HepG2 (cell line): ENCODE measurements at regions not wholly inside any gene's neighbourhood (a gene's known extent, or its start where the extent isn't known, plus 50 kb on each side); places are given as distances from the start of the nearest gene placed in this dataset.

Experiments used
- ATAC-seq: fragments of 200-7000 bp; cut with Tn5 transposase; 3 replicates; pipeline ENCODE4 v1.9.1; 2020; ENCODE audit warnings: mild to moderate bottlenecking, moderate library complexity
- BruUV-seq: library from RNA; stranded (reverse); fragments of 400-500 nt; replicated peaks from 2 replicates; lab custom pipeline; 2021; lab: Mats Ljungman, UMichigan
- CTCF ChIA-PET: fragments of 300-600 bp; formaldehyde crosslinking; extraction: SDS; loops from one replicate; lab custom pipeline; 2021; ENCODE audit warnings: low total read pairs, inconsistent platforms, low intra/inter-chr PET ratio; lab: Yijun Ruan, JAX
- POLR2A ChIA-PET: fragments of 350-600 bp; sonication (Branson Sonifier 250); formaldehyde crosslinking; loops from one replicate; lab custom pipeline; 2020; ENCODE audit warnings: antibody characterized with exemption, inconsistent platforms; lab: Yijun Ruan, JAX
- DNase-seq: peaks from one replicate; pipeline ENCODE4 v3.0.0-alpha.2; 2015; ENCODE audit warnings: low spot score
- FAIRE-seq: peaks from 3 replicates; lab custom pipeline; 2011; peaks lifted over from hg19 to GRCh38; lab: Jason Lieb, UNC
- H2AFZ ChIP-seq: one replicate; pipeline ENCODE4 v1.6.1; 2011; ENCODE audit warnings: low read length, inconsistent platforms
- H3K27ac ChIP-seq: fragments of 300-600 bp; 3 replicates; pipeline ENCODE4 v1.8.0; 2011; ENCODE audit warnings: mixed run types, mild to moderate bottlenecking, mixed read lengths, low read length, inconsistent platforms; ENCODE audit not compliant: insufficient read depth; ENCODE audit errors: extremely low read length
- H3K27me3 ChIP-seq, 2 experiments: fragments of 200-600 bp in 1 of 2; 2 replicates in 1 of 2; 3 replicates in 1 of 2; pipeline versions ENCODE4 v1.6.0 to v1.8.0; 2011; ENCODE audit warnings: low read length in 2 of 2, mild to moderate bottlenecking in 2 of 2, moderate library complexity in 2 of 2, inconsistent platforms in 1 of 2; ENCODE audit not compliant: insufficient read depth in 2 of 2, control insufficient read depth in 1 of 2
- H3K36me3 ChIP-seq, 2 experiments: fragments of 200-600 bp in 1 of 2; replicated peaks in 1 of 2; 2 replicates in 1 of 2; 3 replicates in 1 of 2; pipeline versions ENCODE4 v1.5.1 to v1.8.0; 2011; ENCODE audit warnings: low read length in 2 of 2, inconsistent platforms in 1 of 2; ENCODE audit not compliant: insufficient read depth in 2 of 2, control insufficient read depth in 1 of 2
- H3K4me1 ChIP-seq: 2 replicates; pipeline ENCODE4 v1.5.1; 2012; ENCODE audit warnings: low read length, inconsistent platforms; ENCODE audit not compliant: insufficient read depth
- H3K4me2 ChIP-seq: 2 replicates; pipeline ENCODE4 v1.6.0; 2011; ENCODE audit warnings: low read depth, low read length, inconsistent platforms
- H3K4me3 ChIP-seq, 3 experiments: fragments of 200-600 bp in 1 of 3; sonication (generic), shearing (Covaris generic) in 1 of 3; replicated peaks in 1 of 3; 2 replicates each; pipeline ENCODE4 v1.5.1; 2011 to 2016; ENCODE audit warnings: low read length in 3 of 3, inconsistent platforms in 2 of 3, low read depth in 2 of 3, mild to moderate bottlenecking in 2 of 3, control low read depth in 1 of 3, mixed read lengths in 1 of 3; ENCODE audit not compliant: insufficient read depth in 1 of 3
- H3K79me2 ChIP-seq: one replicate; pipeline ENCODE4 v1.6.1; 2011; ENCODE audit warnings: low read length, inconsistent platforms; ENCODE audit not compliant: insufficient read depth
- H3K9ac ChIP-seq: 2 replicates; pipeline ENCODE4 v1.6.0; 2011; ENCODE audit warnings: mild to moderate bottlenecking, low read depth, low read length, inconsistent platforms; ENCODE audit not compliant: insufficient read depth
- H3K9me3 ChIP-seq: 2 replicates; pipeline ENCODE4 v1.5.1; 2012; ENCODE audit warnings: mild to moderate bottlenecking, low read length
- H4K20me1 ChIP-seq: 2 replicates; pipeline ENCODE4 v1.6.0; 2011; ENCODE audit warnings: inconsistent platforms, mild to moderate bottlenecking, low read length, moderate library complexity; ENCODE audit not compliant: insufficient read depth
- BHLHE40 ChIP-seq: IDR thresholded peaks from 2 replicates; pipeline ENCODE4 v1.6.1; 2011; ENCODE audit warnings: low read length, improper control_type of control experiment
- CAMTA2 ChIP-seq: sonication (generic); formaldehyde crosslinking; IDR thresholded peaks from 2 replicates; pipeline ENCODE4 v1.4.0; 2020; ENCODE audit warnings: mild to moderate bottlenecking, missing genetic modification reagents, borderline replicate concordance
- JUN ChIP-seq: sonication (generic); formaldehyde crosslinking; IDR thresholded peaks from 2 replicates; pipeline ENCODE4 v1.4.0; 2020; ENCODE audit warnings: mild to moderate bottlenecking, missing genetic modification reagents
- KDM5A ChIP-seq: fragments of 200-600 bp; sonication (generic); IDR thresholded peaks from 2 replicates; pipeline ENCODE4 v1.7.0; 2018; ENCODE audit warnings: antibody characterized with exemption, mild to moderate bottlenecking, low read length, borderline replicate concordance
- NFATC3 ChIP-seq: sonication (generic); formaldehyde crosslinking; IDR thresholded peaks from 2 replicates; pipeline ENCODE4 v1.5.1; 2020; ENCODE audit warnings: mild to moderate bottlenecking, missing genetic modification reagents
- NR3C1 ChIP-seq: sonication (generic); formaldehyde crosslinking; IDR thresholded peaks from 2 replicates; pipeline ENCODE4 v1.4.0; 2020; ENCODE audit warnings: missing genetic modification reagents
- SMARCC2 ChIP-seq: fragments of 450-650 bp; IDR thresholded peaks from 2 replicates; pipeline ENCODE4 v1.6.1; 2017; ENCODE audit warnings: antibody characterized with exemption, mild to moderate bottlenecking
- SRY ChIP-seq: sonication (generic); formaldehyde crosslinking; IDR thresholded peaks from 2 replicates; pipeline ENCODE4 v1.8.0; 2022; ENCODE audit warnings: mild to moderate bottlenecking, missing genetic modification reagents
- ZNF446 ChIP-seq: sonication (generic); formaldehyde crosslinking; IDR thresholded peaks from 2 replicates; pipeline ENCODE4 v1.5.0; 2020; ENCODE audit warnings: mild to moderate bottlenecking, missing genetic modification reagents
- ZNF564 ChIP-seq: sonication (generic); formaldehyde crosslinking; IDR thresholded peaks from 2 replicates; pipeline ENCODE4 v1.8.1; 2023; ENCODE audit warnings: mild to moderate bottlenecking, missing genetic modification reagents
- ZNF687 ChIP-seq: sonication (generic); formaldehyde crosslinking; IDR thresholded peaks from 2 replicates; pipeline ENCODE4 v1.5.1; 2020; ENCODE audit warnings: mild to moderate bottlenecking, missing genetic modification reagents, moderate library complexity
- ZNF746 ChIP-seq: sonication (generic); formaldehyde crosslinking; IDR thresholded peaks from 2 replicates; pipeline ENCODE4 v1.8.0; 2022; ENCODE audit warnings: mild to moderate bottlenecking, missing genetic modification reagents
- ZSCAN25 ChIP-seq: sonication (generic); formaldehyde crosslinking; IDR thresholded peaks from 2 replicates; pipeline ENCODE4 v1.8.0; 2022; ENCODE audit warnings: mild to moderate bottlenecking, missing genetic modification reagents
- ZUFSP ChIP-seq: sonication (generic); formaldehyde crosslinking; IDR thresholded peaks from 2 replicates; pipeline ENCODE4 v1.9.0; 2021; ENCODE audit warnings: missing genetic modification reagents, mild to moderate bottlenecking, borderline replicate concordance
- WGBS: methylation state at CpG from one replicate; pipeline ENCODE4 v1.1.6; 2017; ENCODE audit warnings: low lambda C conversion rate; 5-methylcytosine and 5-hydroxymethylcytosine counted together
- in situ Hi-C: cut with HindIII; loops from 2 replicates; pipeline ENCODE4 v1.10.0; 2017; ENCODE audit warnings: low pct_unique_long_range_greater_than_20kb; ENCODE audit not compliant: extremely low pct_ligation_motif_present
- intact Hi-C: fragments of 100-400 bp; cut with micrococcal nuclease; formaldehyde crosslinking; loops from one replicate; pipeline ENCODE4 v1.10.0; 2022; ENCODE audit not compliant: unreplicated experiment
- TF ChIP-seq, protein P1 (sequence below): sonication (generic); formaldehyde crosslinking; IDR thresholded peaks from 2 replicates; pipeline ENCODE4 v1.8.0; 2022; ENCODE audit warnings: low read depth, missing genetic modification reagents
- TF ChIP-seq, protein P2 (sequence below): IDR thresholded peaks from 2 replicates; pipeline ENCODE4 v1.6.1; 2016; ENCODE audit warnings: missing biosample characterization, missing genetic modification reagents, low read depth
- TF ChIP-seq, protein P3 (sequence below): IDR thresholded peaks from 2 replicates; pipeline ENCODE4 v1.6.1; 2016; ENCODE audit warnings: low read depth, borderline replicate concordance

DNA sequence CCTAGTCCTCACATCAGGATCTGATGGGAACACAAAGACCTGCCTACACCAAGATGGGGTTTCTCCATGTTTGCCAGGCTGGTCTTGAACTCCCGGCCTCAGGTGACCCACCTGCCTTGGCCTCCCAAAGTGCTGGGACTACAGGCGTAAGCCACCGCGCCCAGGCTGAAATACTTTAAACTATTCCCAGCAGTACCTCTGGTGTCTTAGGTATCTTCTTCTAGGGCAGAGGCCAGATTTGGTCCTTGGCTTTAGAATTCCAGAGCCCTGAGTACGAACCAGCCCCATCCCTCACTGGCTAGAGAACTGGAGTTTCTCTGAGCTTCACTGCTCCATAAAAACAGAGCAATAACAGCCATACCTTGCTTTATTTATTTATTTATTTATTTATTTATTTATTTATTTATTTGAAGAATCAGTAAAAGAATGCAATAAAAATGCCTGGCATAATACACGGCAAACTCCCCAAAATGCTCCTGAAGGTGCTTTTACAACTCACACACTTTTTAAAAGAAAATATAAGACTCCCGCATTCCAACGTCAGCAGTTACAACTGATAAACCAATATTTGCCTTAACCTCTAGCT, 312.1 kb downstream of the TFAP2C start:
- in situ Hi-C loops (no loop called here), intact Hi-C loops (no loop called here)
- ChIA-PET CTCF (no interaction called here), POLR2A (no interaction called here)
- 38% methylated on average over 8 of the region's 8 CpGs for WGBS
- no peak overlapping the region for H3K4me3 ChIP-seq
- no peak overlapping the region for H3K4me2 ChIP-seq
- H4K20me1 ChIP-seq = no peaks in the 10 kb centered on the region
- no peak overlapping the region for H3K9ac ChIP-seq
- FAIRE-seq (no peak), DNase-seq (no peak), ATAC-seq (no peak)
- BruUV-seq = no TSS peak
- H3K27ac ChIP-seq = no peak overlapping the region
- no peaks in the 10 kb centered on the region for H3K4me1 ChIP-seq
- H3K27me3 ChIP-seq = peaks cover 2 to 35% of the 10 kb centered on the region in 2 experiments; a peak in 4 of 5 replicates
- H2AFZ ChIP-seq = no peak overlapping the region
- no peaks in the 10 kb centered on the region for H3K36me3 ChIP-seq
- H3K9me3 ChIP-seq = no peaks in the 10 kb centered on the region
- H3K79me2 ChIP-seq = no peaks in the 10 kb centered on the region
- TF ChIP-seq ZNF687 (CRISPR knock-in tag) (no peak), BHLHE40 (no peak), ZNF564 (CRISPR knock-in tag) (no peak), NR3C1 (CRISPR knock-in tag) (no peak), ZNF446 (no peak), SMARCC2 (no peak), ZSCAN25 (CRISPR knock-in tag) (no peak), ZUFSP (CRISPR knock-in tag) (no peak), JUN (CRISPR knock-in tag) (no peak), NFATC3 (CRISPR knock-in tag) (no peak), ZNF746 (CRISPR knock-in tag) (no peak), CAMTA2 (CRISPR knock-in tag) (no peak), SRY (CRISPR knock-in tag) (no peak), KDM5A (no peak)
- TF ChIP-seq, protein P1, sequence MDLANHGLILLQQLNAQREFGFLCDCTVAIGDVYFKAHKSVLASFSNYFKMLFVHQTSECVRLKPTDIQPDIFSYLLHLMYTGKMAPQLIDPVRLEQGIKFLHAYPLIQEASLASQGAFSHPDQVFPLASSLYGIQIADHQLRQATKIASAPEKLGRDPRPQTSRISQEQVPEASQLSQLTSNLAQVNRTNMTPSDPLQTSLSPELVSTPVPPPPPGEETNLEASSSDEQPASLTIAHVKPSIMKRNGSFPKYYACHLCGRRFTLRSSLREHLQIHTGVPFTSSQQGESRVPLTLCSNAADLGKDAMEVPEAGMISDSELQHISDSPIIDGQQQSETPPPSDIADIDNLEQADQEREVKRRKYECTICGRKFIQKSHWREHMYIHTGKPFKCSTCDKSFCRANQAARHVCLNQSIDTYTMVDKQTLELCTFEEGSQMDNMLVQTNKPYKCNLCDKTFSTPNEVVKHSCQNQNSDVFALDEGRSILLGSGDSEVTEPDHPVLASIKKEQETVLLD (CRISPR knock-in tag) = no peak
- TF ChIP-seq, protein P2, sequence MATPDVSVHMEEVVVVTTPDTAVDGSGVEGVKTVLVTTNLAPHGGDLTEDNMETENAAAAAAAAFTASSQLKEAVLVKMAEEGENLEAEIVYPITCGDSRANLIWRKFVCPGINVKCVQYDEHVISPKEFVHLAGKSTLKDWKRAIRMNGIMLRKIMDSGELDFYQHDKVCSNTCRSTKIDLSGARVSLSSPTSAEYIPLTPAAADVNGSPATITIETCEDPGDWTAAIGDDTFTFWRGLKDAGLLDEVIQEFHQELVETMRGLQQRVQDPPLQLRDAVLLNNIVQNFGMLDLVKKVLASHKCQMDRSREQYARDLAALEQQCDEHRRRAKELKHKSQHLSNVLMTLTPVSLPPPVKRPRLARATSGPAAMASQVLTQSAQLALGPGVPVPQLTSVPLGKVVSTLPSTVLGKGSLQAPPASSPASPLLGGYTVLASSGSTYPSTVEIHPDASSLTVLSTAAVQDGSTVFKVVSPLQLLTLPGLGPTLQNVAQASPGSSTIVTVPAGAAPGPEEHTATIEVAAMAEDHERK = no peak
- TF ChIP-seq, protein P3, sequence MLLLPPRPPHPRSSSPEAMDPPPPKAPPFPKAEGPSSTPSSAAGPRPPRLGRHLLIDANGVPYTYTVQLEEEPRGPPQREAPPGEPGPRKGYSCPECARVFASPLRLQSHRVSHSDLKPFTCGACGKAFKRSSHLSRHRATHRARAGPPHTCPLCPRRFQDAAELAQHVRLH = no peak
